LHCN-M2 (cell line): ENCODE measurements at regions not wholly inside any gene's neighbourhood (a gene's known extent, or its start where the extent isn't known, plus 50 kb on each side); places are given as distances from the start of the nearest gene placed in this dataset.

ENCODE experiments used
- DNase-seq: peaks from one replicate; pipeline ENCODE4 v3.0.0-alpha.2; 2012; ENCODE audit warnings: low read depth

GRCh38 chr13:47829690-47830089, 171.4 kb downstream of the SUCLA2 start:
- no peak for DNase-seq

GRCh38 chr13:47826471-47826870, 174.6 kb downstream of the SUCLA2 start:
- no peak for DNase-seq

- DNase-seq: no peak
These were observed 179.0 kb downstream of the SUCLA2 start for GRCh38 chr13:47822036-47822435.

- no peak for DNase-seq
These were observed 184.2 kb downstream of the SUCLA2 start for GRCh38 chr13:47816831-47817230.

GRCh38 chr13:47813718-47814117, 187.4 kb downstream of the SUCLA2 start:
- DNase-seq: no peak

GRCh38 chr13:47809411-47809810, 191.7 kb downstream of the SUCLA2 start:
- DNase-seq: no peak

GRCh38 chr13:47803131-47803530, 197.9 kb downstream of the SUCLA2 start:
- no peak for DNase-seq

- DNase-seq: no peak
These were observed 199.5 kb downstream of the SUCLA2 start for GRCh38 chr13:47801555-47801954.

- no peak for DNase-seq
These were observed 200.5 kb downstream of the SUCLA2 start for GRCh38 chr13:47800593-47800992.

- peak; percentile 34 for DNase-seq
These were observed 202.2 kb downstream of the SUCLA2 start for GRCh38 chr13:47798906-47799305.

GRCh38 chr13:47798194-47798593, 202.9 kb downstream of the SUCLA2 start:
- no peak for DNase-seq

GRCh38 chr13:47796816-47797215, 204.3 kb downstream of the SUCLA2 start:
- DNase-seq: no peak

- DNase-seq: peak; percentile 21
These were observed 206.1 kb downstream of the SUCLA2 start for GRCh38 chr13:47794963-47795362.

GRCh38 chr13:47790755-47791154, 210.3 kb downstream of the SUCLA2 start:
- DNase-seq: no peak

- DNase-seq: no peak
These were observed 212.2 kb downstream of the SUCLA2 start for GRCh38 chr13:47788844-47789243.

GRCh38 chr13:47774671-47774994, 226.4 kb downstream of the SUCLA2 start:
- DNase-seq: no peak

GRCh38 chr13:47764817-47765216, 236.3 kb downstream of the SUCLA2 start:
- no peak for DNase-seq

- no peak for DNase-seq
These were observed 243.5 kb downstream of the SUCLA2 start for GRCh38 chr13:47757466-47758080.

- DNase-seq: no peak
These were observed 253.2 kb downstream of the SUCLA2 start for GRCh38 chr13:47747901-47748300.

- no peak for DNase-seq
These were observed 274.7 kb downstream of the SUCLA2 start for GRCh38 chr13:47726394-47726793.

- no peak for DNase-seq
These were observed 277.2 kb downstream of the SUCLA2 start for GRCh38 chr13:47723898-47724297.

- DNase-seq: no peak
These were observed 281.9 kb downstream of the SUCLA2 start for GRCh38 chr13:47719164-47719563.

- DNase-seq: no peak
These were observed 282.5 kb downstream of the SUCLA2 start for GRCh38 chr13:47718556-47718955.

GRCh38 chr13:47708386-47708785, 292.7 kb downstream of the SUCLA2 start:
- peak; percentile 48 for DNase-seq
